ENCODE measurements at regions not wholly inside any gene's neighbourhood (a gene's known extent, or its start where the extent isn't known, plus 50 kb on each side); places are given as distances from the start of the nearest gene placed in this dataset.
"Not testable (repeated sequence)": the region's sequence is repeated elsewhere in the genome, so short reads cannot be mapped to it uniquely, and the experiment has no call there.

- DNase-seq (ENCODE audit: low read depth): not testable (repeated sequence)
Measured at GRCh38 chr5:134471858-134472449, 53.5 kb upstream of the JADE2 start.

DNA sequence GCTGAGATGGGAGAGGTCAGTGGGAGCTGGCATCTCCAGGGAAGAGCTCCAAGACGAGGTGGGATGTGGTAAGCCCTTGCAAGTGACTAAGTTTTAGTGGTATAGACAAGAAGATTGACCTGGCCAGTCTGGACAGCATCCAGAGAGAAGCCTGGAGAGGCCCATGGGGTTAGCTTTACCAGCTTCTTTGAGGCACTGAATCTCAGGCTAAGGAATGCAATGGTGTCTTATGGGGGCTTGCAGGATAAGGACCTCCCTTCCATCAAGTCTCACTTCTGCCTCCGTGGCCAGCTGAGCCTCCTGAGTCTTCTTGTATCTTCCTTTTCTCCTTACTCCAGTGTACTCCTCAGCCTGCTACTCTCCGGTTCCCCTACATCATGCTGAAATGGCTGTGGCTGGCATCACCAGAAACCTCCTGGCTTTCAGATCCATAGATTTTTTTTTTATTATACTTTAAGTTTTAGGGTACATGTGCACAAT lies 56.5 kb upstream of the JADE2 start:
- DNase-seq (ENCODE audit: low read depth): no peak

DNA sequence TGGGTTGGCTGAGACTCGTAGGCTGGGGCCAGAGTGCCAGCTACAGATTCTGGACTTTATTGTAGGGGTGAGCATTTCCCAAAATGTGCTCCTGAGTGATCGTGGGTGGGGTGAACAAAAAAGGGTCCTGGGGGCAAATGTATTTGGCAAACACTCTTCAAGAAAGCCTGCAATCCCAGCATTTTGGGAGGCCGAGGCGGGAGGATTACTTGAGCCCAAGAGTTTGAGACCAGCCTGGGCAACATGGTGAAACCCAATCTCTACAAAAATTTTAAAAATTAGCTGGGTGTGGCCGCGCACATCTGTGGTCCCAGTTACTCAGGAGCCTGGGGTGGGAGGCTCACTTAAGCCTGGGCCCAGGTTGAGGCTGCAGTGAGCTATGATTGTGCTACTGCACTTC lies 55.5 kb upstream of the CDKN2AIPNL start:
- no peak for DNase-seq (ENCODE audit: low read depth)

DNA sequence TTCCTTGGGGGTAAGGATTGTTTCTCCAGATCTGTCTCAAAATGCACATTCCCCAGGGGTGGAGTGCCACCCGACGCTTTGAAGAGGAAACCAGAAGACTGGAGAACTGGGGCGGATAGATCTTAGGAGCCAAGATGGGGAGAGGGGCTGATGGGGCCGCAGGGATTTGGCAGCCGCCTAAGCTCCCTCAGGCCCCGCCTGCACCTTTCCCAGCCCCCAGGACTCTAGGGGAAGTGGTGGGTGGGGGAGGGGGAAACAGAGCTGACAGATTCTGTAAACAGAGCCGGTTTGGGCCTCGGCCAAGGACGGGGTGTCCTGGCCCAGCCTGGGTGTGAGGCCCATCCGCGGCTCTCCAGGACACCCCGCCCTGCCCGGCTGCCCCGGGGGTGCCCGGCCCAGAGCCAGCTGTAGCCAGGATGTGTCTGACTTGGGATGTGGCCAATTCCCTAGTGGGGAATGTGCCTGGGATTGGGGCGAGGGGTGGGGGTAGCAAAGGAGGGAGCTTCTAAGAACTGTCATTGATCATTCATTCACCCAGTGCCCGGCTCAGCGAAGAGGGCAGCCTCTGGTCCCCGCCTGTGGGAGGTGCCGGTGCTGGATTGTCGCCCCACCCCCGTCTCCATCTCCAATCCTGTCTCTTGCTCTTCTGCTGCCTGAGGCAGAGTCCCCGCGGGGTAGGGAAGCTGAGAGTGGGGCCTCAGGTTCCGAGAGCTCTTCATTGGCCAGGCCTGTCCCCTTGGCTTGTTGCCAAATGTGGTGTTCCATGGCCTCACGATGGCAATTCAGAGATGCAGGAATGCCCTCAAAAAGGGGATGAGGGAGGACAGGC lies 54.8 kb upstream of the CDKN2AIPNL start:
- DNase-seq (ENCODE audit: low read depth): peak; percentile 84

- peak; percentile 91 for DNase-seq (ENCODE audit: low read depth)
Measured at GRCh38 chr5:134465816-134466240, 54.1 kb upstream of the CDKN2AIPNL start.

- DNase-seq (ENCODE audit: low read depth): no peak
Measured at GRCh38 chr5:134464988-134465815, 53.5 kb upstream of the CDKN2AIPNL start.

DNA sequence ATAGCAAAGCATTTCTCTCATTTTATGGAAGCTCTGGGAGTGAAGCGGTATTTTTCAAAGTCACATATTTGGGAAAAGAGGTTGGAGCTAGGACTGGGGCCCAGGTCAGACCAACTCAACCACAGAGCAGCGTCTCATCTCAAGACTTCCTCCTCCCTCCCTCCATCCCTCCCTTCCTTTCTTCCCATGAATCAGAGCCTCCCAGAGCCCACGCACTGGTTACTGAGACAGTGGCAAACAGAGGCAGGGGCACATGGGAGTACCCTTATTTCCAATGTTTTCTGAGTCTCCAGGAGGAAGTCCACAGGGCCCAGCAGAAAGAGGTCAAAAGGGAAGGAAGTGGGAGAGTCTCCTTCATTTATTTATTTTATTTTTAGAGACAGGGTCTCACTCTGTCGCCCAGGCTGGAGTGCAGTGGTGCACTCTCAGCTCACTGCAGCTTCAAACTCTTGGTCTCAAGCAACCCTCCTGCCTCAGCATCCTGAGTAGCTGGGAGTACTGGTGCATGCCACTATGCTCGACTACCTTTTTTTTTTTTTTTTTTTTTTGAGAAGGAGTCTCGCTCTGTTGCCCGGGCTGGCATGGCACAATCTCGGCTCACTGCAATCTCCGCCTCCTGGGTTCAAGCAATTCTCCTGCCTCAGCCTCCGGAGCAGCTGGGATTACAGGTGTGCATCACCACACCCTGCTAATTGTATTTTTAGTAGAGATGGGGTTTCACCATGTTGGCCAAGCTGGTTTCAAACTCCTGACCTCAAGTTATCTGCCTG lies 52.5 kb upstream of the CDKN2AIPNL start:
- DNase-seq (ENCODE audit: low read depth): peak; percentile 36

- no peak for DNase-seq (ENCODE audit: low read depth)
Measured at GRCh38 chr5:134463176-134463720, 51.6 kb upstream of the CDKN2AIPNL start.

DNA sequence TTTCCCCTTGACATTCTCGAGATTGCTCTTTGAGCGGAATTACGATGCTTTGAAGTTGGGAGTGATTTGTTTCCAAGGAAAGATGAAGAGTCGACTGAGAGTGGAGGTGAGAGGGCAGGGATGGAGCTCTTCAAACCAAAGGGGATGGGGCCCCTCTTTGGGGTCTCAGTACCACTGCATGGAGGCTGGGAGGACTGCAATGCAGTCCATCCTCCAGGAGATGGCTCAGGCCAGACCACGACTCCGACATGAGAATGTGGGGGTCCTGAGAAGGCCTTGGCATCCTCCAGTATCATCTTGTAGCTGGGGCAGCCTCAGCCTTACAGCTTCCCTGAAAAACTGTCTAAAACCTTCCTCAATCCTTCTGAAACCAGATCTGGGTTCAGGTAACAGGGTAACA lies 51.1 kb upstream of the CDKN2AIPNL start:
- DNase-seq (ENCODE audit: low read depth): no peak

DNA sequence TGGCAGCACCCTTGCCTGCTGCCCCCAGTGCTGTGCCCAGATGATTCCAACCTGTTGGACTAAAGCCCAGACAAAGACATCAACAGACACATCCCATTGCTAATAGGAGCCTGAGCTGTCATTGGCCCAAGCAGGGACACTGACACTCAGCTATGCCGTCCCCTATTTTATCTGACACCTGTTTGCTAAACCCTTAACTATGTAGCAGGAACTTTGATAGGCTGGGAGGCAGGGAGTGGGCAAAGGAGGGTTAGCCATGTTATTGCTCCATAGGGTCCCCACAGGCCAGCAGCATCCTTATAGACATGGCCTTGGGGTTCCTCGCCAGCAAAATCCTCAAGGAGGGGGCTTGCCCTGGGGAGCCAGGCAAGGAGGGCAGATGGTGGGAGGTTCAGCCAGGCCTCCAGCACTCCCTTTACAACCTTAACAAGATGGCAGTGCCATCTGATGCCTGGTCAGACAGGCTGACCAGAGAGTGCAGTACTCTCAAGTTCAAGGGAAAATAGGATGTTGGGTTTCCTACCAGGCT lies 50.4 kb upstream of the CDKN2AIPNL start:
- DNase-seq (ENCODE audit: low read depth): no peak
